ENCODE measurements at regions not wholly inside any gene's neighbourhood (a gene's known extent, or its start where the extent isn't known, plus 50 kb on each side); places are given as distances from the start of the nearest gene placed in this dataset.
"Not testable (repeated sequence)": the region's sequence is repeated elsewhere in the genome, so short reads cannot be mapped to it uniquely, and the experiment has no call there.

GRCh38 chr2:198273660-198274059, 469.3 kb downstream of the PLCL1 start:
- DNase-seq, result no peak

- not testable (repeated sequence) for DNase-seq
Observed at GRCh38 chr2:198270157-198270556, 465.8 kb downstream of the PLCL1 start.

GRCh38 chr2:198268519-198268918, 464.1 kb downstream of the PLCL1 start:
- no peak for DNase-seq

- DNase-seq, result no peak
Observed at GRCh38 chr2:198259496-198259895, 455.1 kb downstream of the PLCL1 start.

GRCh38 chr2:198254536-198255090, 450.2 kb downstream of the PLCL1 start:
- DNase-seq, result no peak

GRCh38 chr2:198253995-198254394, 449.6 kb downstream of the PLCL1 start:
- DNase-seq, result no peak

- DNase-seq, result no peak
Observed at GRCh38 chr2:198252472-198252871, 448.1 kb downstream of the PLCL1 start.

- DNase-seq, result no peak
Observed at GRCh38 chr2:198242093-198242492, 437.7 kb downstream of the PLCL1 start.

- DNase-seq, result no peak
Observed at GRCh38 chr2:198238429-198238828, 434.0 kb downstream of the PLCL1 start.

GRCh38 chr2:198236338-198236737, 431.9 kb downstream of the PLCL1 start:
- DNase-seq, result no peak

- no peak for DNase-seq
Observed at GRCh38 chr2:198232281-198232680, 427.9 kb downstream of the PLCL1 start.

- no peak for DNase-seq
Observed at GRCh38 chr2:198231562-198231961, 427.2 kb downstream of the PLCL1 start.

GRCh38 chr2:198220763-198221610, 416.6 kb downstream of the PLCL1 start:
- no peak for DNase-seq

GRCh38 chr2:198219292-198219691, 414.9 kb downstream of the PLCL1 start:
- DNase-seq, result no peak

- DNase-seq, result no peak
Observed at GRCh38 chr2:198214114-198214596, 409.8 kb downstream of the PLCL1 start.

GRCh38 chr2:198213253-198213652, 408.9 kb downstream of the PLCL1 start:
- no peak for DNase-seq

- DNase-seq, result no peak
Observed at GRCh38 chr2:198211706-198212105, 407.3 kb downstream of the PLCL1 start.

GRCh38 chr2:198203336-198204069, 399.1 kb downstream of the PLCL1 start:
- DNase-seq, result no peak
